Right lobe of liver (tissue), 4 donors: ENCODE measurements at regions not wholly inside any gene's neighbourhood (a gene's known extent, or its start where the extent isn't known, plus 50 kb on each side); places are given as distances from the start of the nearest gene placed in this dataset.

Experiments used
- POLR2A ChIP-seq: fragments of 450-650 bp; IDR thresholded peaks from one replicate; pipeline ENCODE4 v1.6.1; 2017; ENCODE audit warnings: antibody characterized with exemption, mild to moderate bottlenecking
- TF ChIP-seq, protein P1 (sequence below), 4 donors: fragments of 200-600 bp in 3 of 4; fragments of 450-650 bp in 1 of 4; IDR thresholded peaks; one replicate each; pipeline versions ENCODE4 v1.5.1 to v1.8.0; 2016 to 2022; ENCODE audit warnings: antibody characterized with exemption in 4 of 4, mild to moderate bottlenecking in 2 of 4
- donor health status: DM: no; HTN: no; CAD: no.
- donor health status: DM: no; HTN: no; CAD: no.
- donor health status: DM: no; HTN: yes; CAD: no.

DNA sequence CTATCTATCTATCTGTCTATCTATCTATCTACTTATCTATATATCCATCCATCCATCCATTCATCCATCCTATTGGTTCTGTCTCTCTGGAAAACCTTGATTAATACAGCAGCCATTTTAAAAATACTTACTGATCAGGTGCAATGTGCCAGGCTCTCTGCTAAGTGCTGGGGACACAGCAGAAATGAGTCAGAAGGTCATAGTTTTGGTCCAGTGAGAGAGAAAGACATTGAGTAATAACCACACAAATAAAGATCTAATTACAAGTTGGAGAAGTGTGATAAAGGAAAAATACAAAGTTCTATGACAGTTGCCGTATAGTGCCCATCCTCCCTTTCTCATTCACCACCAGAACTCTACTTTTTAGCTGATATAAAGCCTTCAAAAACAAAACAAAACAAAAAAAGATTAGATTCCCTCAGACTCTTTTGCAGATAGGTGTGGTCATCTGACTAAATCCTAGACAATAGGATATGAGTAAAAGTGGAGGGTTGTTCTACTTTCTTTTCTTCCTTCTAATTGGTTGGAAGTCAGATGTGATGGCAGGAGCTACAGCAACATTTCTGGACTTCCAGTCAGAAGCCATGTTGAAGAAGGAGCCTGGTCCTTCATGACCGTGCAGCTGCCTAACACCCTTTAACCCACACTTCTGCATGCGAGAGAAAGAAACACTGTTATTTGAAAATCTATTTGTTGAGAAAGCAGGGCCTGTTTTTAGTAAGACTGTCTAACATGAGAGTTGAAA lies 72.0 kb upstream of the TOX3 start:
- TF ChIP-seq POLR2A, result no peak
- TF ChIP-seq, protein P1, sequence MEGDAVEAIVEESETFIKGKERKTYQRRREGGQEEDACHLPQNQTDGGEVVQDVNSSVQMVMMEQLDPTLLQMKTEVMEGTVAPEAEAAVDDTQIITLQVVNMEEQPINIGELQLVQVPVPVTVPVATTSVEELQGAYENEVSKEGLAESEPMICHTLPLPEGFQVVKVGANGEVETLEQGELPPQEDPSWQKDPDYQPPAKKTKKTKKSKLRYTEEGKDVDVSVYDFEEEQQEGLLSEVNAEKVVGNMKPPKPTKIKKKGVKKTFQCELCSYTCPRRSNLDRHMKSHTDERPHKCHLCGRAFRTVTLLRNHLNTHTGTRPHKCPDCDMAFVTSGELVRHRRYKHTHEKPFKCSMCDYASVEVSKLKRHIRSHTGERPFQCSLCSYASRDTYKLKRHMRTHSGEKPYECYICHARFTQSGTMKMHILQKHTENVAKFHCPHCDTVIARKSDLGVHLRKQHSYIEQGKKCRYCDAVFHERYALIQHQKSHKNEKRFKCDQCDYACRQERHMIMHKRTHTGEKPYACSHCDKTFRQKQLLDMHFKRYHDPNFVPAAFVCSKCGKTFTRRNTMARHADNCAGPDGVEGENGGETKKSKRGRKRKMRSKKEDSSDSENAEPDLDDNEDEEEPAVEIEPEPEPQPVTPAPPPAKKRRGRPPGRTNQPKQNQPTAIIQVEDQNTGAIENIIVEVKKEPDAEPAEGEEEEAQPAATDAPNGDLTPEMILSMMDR (IDR thresholded peaks at IDR 0.05), result no peak
